ENCODE measurements at regions not wholly inside any gene's neighbourhood (a gene's known extent, or its start where the extent isn't known, plus 50 kb on each side); places are given as distances from the start of the nearest gene placed in this dataset.
A peak's percentile ranks its signal among the peaks of the same experiment; 100 is the strongest.
"Not testable (repeated sequence)": the region's sequence is repeated elsewhere in the genome, so short reads cannot be mapped to it uniquely, and the experiment has no call there.

DNA sequence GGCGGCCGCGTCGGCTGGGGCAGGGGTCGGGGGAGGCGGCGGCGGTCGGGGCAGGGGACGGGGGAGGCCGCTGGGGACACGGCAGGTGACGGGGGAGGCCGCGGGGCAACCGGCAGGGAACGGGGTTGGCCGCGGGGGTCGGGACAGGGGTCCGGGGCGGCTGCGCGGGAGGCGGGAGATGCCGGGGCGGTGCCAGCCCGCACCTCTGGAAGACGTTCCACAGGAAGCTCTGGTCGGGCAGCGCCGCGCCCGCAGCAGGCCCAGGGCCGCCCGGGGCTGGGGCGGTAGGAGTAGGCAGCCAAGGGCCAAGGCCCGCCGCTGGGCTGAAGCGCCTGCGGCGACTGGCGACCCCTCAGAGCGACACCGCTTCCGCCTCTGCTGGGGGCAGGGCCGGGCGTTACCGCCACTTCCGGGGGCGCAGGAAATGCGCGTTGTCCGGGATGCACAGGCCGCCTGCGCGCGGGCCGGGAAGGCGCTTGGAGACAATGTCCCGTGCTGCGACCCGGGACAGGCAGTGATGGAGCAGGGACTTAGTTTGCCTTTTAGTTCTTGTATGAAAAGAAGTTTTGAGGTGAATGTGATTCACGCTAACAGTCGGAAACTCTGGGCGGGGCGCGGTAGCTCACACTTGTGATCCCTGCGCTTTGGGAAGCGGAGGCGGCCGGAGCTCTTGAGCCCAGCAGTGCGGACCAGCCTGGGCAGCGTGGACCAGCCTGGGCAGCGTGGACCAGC is 110.0 kb upstream of the LPCAT1 start:
- DNase-seq = peak; percentile 49

DNA sequence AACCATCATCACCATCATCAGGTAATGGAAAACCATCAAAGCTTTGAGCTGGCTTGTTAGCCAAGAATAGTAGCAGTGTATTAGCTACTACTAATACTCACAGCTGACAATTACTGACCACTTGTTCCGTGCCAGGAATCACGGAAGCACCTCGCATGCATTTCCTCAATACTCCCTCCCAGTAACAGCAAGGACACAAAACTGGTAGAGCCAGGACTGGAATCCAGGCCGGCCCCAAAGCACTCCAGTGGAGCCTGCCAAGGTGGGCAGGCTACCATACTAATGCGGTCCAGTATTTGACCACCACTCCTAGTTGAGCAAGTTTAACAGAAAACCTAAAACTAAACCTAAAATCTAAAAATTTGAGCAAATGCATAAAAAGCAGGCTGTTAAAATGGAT is 107.2 kb upstream of the LPCAT1 start:
- not testable (repeated sequence) for DNase-seq

DNA sequence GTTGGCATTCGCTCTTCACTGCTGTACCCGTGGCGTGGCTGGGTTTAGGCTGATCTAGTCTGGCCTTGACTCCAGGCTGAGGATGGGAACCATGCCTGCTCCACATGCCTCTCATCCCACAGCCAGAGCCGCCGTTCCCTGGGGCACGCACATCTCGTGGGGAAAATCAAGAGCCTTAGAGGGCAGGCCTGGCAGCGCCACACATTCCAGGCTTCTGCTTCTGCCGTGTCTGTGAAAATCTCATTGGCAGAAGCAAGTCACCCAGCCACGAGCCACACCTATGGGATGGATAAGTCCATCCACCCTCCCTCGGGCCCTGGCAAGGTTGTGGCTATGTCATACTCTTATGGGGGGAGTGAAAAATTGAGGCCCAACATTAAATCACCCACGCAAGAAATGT is 102.6 kb upstream of the LPCAT1 start:
- DNase-seq = not testable (repeated sequence)

DNA sequence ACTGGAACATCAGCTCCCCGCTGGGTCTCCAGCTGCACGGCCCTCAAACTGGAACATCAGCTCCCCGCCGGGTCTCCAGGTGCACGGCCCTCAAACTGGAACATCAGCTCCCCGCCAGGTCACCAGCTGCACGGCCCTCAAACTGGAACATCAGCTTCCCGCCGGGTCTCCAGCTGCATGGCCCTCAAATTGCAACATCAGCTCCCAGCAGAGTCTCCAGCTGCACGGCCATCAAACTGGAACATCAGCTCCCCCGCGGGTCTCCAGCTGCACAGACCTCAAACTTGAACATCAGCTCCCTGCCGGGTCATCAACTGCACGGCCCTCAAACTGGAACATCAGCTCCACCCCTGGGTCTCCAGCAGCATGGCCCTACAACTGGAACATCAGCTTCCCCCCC is 95.8 kb upstream of the LPCAT1 start:
- DNase-seq = not testable (repeated sequence)

DNA sequence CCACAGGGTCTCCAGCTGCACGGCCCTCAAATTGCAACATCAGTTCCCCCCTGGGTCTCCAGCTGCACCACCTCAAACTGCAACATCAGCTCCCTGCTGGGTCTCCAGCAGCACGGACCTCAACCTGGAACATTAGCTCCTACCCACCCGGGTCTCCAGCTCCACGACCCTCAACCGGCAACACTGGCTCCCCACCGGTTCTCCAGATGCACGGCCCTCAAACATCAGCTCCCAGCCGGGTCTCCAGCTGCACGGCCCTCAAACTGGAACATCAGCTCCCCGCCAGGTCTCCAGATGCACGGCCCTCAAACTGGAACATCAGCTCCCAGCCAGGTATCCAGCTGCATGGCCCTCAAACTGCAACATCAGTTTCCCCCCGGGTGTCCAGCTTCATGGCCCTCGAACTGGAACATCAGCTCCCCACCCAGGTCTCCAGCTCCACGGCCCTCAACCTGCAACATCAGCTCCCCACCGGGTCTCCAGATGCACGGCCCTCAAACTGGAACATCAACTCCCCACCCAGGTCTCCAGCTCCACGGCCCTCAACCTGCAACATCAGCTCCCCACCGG is 94.6 kb upstream of the LPCAT1 start:
- not testable (repeated sequence) for DNase-seq

DNA sequence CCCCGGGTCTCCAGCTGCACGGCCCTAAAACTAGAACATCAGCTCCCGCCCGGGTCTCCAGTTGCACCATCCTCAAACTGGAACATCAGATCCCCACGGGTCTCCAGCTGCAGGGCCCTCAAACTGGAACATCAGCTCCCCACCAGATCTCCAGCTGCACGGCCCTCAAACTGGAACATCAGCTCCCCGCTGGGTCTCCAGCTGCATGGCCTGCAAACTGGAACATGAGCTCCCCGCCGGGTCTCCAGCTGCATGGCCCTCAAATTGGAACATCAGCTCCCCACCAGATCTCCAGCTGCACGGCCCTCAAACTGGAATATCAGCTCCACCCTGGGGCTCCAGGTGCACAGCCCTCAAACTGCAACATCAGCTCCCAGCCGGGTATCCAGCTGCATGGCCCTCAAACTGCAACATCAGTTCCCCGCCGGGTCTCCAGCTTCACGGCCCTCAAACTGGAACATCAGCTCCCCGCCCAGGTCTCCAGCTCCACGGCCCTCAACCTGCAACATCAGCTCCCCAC is 93.5 kb upstream of the LPCAT1 start:
- not testable (repeated sequence) for DNase-seq

DNA sequence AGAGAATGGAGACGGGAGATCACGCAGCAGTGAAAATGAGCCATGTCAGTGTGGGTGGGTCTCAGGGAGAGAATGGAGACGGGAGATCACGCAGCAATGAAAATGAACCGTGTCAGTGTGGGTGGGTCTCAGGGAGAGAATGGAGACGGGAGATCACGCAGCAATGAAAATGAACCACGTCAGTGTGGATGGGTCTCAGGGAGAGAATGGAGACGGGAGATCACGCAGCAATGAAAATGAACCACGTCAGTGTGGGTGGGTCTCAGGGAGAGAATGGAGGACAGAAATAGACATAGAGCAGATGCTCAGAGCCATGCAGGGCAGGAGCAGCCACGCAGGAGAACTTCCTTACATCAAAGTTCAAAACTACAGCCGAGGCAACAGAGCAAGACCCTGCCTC is 89.8 kb upstream of the LPCAT1 start:
- not testable (repeated sequence) for DNase-seq

DNA sequence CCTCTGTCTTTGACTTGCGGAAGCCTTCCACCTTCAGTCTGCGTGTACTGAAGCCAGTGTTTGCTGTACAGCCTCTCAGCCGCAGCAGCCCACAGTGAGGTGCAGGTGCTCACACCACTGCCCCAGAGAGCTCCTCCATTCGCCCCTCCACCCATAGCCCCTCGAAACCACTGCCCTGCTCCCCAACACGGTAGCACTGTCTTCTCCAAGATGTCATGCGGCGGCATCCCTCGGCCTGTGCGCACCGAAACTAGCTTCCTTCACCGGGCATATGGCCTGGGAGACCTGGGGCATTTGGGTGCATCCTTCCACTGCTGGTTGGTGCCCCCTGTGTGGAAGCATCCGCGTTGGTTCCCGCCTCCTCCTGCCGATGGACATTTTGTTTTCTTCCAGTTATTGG is 86.8 kb upstream of the LPCAT1 start:
- not testable (repeated sequence) for DNase-seq

DNA sequence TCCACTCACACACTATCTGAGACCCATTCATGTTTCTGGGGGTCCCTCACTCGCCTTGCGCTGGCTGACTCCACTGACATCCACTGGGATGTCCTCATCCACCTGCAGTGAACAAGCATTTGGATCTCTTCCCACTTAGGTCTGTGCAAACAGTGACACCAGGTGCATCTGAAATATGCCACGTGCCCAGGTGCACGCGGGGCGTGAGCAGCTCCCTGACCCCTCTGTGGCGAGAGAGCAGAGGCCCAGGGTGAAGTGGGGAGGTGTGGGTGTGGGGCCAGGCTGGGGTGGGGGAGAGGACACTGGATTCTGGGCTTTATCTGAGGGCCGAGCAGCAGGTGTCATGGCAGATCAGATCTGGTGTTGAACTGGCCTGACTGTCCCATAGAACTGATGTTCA is 85.4 kb upstream of the LPCAT1 start:
- DNase-seq = not testable (repeated sequence)

DNA sequence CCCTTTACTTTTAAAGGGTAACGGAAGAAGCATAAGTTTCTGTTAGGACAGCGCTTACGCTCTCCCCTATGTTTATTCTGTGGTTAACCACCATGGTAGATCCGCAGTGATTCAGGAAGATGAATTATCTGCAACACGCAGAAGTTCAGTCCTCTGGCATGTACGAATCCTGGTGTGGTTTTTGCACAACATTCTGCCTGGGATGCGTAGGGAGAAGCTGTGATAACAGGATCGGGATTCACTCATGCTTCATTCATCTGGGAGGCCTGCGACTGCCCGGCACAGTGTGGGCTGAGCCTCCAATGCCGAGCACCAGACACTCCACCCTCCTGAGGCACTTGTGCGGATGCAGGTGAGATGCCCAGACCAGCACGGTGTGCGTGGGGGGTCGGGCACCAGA is 84.6 kb upstream of the LPCAT1 start:
- not testable (repeated sequence) for DNase-seq

DNA sequence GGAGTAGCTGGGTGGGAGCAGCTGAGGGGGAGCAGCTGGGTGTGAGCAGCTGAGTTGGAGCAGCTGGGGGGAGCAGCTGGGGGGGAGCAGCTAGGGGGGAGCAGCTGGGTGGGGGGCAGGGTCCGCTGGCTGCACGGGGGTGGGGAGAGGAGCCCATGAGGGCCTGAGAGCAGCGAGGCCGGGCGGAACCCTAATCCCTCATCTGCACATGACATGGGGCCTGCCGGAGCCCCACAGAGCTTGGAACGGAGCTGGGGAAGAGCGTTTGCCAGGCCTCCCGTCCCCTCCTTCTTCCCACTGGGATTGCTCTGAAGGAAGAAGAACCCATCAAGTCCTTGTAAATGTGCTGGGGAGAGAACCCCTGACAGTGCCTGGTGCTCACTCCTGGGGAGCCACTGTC is 83.2 kb upstream of the LPCAT1 start:
- not testable (repeated sequence) for DNase-seq

DNA sequence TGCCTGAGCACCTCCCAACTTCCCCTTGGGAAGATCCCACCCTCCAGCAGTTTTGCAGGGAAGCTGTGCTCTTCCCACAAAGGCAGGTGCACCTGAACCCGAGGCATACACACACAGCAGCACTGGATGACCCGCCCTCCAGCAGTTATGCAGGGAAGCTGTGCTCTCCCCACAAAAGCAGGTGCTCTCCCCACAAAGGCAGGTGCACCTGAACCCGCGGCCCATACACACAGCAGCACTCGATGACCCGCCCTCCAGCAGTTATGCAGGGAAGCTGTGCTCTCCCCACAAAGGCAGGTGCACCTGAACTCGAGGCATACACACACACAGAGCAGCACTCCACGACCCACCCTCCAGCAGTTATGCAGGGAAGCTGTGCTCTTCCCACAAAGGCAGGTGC is 80.2 kb upstream of the LPCAT1 start:
- DNase-seq = not testable (repeated sequence)

DNA sequence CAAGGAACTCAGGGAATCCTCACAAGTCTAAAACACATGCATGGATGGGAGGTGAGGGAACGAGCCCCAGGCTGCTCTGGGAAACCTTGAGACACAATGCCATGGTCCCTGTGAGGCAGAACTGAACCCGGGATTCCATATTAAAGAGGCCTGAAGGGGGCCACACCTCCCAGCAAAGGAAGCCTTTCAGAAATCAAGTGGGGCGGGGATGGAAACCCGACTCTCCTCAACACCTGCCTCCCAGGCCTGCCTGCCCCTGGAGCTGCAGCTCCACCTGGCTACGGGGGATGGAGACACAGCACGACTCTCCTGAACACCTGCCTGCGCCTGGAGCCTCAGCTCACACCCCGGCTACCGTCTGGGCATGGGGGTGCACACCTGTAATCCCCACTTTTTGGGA is 77.8 kb upstream of the LPCAT1 start:
- DNase-seq = not testable (repeated sequence)

DNA sequence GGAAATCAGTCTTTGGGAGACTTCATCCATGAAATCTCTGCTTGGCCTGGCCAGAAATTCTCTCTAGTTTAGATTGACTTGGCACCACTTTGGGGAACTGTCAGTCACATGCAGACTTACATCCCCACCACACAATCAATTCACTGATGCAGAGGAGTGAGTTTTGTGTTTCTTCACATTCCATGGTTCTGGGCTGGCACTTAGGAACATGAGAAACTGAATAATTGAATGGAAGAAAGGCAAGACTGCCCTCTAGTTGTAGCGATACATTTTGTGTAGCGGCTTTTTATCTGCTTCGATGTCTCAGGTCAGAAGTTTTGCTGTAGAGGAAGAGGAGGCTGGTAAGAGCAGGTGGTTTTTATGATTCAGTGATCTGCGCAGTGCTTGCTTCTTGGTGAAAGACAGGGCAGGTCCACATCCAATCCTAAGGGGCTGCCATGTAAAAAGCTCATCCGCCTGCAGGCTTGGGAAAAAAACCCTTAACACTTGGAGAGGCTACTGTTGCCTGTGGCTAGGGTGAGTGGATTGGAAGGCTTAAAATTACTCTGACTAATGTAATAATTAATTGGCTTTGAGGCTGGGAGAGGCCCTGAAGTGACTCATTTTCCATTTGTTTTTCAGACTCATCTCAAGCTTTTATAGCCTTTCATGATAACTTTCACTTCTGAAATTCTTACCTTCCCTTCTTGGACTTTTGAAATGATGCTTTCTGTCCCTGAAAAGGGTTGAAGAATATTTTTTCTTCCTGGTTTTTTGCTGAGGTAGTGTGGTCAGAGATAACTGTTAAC is 75.4 kb upstream of the LPCAT1 start:
- not testable (repeated sequence) for DNase-seq

DNA sequence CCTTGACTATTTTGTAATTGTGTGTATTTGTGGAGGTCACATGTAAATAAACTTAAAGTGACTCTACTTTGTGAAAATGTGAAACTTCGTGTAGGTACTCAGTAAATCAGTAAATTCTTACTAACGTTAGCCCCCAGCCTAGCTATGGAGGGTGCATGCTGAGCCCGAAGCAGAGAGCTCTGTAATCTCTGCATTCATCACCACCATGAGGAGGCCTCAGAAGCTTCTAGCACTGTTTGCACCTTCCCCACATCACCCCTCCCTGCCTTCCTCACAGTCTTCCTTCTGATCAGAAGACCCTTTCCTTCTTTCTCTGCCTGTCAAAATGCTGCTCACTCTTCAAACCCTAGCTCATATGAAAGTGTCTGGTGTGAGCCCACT is 73.3 kb upstream of the LPCAT1 start:
- not testable (repeated sequence) for DNase-seq

DNA sequence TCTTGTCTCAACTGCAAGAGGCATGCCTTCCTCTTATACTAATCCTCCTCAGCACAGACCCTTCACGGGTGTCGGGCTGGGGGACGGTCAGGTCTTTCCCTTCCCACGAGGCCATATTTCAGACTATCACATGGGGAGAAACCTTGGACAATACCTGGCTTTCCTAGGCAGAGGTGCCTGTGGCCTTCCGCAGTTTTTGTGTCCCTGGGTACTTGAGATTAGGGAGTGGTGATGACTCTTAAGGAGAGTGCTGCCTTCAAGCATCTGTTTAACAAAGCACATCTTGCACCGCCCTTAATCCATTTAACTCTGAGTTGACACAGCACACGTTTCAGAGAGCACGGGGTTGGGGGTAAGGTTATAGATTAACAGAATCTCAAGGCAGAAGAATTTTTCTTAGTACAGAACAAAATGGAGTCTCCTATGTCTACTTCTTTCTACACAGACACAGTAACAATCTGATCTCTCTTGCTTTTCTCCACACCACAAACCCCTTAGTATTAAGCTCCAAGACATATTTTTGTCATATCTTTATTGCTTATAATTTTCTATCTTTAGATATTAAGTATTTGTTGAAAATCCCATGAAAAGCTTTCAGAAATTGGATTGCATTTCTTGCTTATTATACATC is 72.8 kb upstream of the LPCAT1 start:
- DNase-seq = not testable (repeated sequence)

DNA sequence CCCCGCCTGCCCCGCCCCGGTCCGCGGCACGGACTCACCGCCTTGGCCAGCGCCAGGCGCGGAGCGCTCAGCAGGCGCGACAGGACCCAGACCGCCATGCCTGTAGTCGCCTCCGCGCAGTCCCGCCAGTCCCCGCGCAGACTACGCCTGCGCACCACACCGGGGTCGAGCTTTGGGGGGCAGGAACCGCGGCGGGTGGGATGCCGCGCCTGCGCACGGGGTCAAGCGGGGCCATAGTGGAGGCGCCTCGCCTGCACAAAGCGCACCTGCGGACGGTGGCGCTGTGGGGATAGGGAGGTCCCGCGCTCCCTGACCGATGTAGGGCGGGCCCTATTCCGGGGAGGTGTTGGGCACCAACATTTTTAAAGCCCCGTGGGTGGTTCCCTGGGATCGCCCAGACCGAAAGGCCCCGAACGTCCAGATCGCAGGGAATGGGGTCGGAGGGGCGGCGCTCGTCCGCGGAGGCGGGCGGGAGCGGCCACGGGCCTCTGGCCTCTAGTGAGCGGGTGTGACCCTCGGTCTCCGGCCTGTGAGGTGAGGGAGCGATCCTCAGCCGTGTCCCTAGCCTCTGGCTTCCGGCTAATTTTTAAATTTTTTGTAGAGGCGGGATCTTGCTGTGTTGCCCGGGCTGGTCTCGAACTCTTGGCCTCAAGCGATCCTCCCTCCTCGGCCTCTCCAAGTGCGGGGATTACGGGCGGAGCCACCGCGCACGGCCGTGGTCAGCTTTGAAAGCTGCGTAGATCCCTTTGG is 70.8 kb upstream of the LPCAT1 start:
- peak; percentile 53 for DNase-seq

DNA sequence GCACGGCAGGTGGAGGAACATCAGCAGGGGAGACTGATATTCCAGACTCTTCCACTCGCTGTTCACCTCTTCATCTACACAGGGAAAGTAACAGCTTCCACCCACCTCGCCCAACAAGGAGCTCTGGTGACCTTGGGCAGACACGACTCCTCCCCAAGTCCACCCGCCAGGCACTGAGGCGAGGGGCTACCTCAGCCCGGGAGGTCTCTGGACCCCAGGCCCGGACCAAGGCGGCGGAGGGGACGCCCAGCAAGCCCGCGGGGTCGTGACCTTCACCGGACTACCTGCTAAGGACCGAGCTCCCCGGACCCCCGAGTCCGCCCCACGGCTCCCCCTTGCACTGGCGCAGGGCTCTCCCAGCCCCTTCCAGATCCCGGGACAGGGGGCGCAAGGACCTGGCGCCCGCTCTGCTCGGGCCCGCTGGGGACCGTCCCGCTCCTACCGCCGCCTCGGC is 70.2 kb upstream of the LPCAT1 start:
- DNase-seq = no peak

DNA sequence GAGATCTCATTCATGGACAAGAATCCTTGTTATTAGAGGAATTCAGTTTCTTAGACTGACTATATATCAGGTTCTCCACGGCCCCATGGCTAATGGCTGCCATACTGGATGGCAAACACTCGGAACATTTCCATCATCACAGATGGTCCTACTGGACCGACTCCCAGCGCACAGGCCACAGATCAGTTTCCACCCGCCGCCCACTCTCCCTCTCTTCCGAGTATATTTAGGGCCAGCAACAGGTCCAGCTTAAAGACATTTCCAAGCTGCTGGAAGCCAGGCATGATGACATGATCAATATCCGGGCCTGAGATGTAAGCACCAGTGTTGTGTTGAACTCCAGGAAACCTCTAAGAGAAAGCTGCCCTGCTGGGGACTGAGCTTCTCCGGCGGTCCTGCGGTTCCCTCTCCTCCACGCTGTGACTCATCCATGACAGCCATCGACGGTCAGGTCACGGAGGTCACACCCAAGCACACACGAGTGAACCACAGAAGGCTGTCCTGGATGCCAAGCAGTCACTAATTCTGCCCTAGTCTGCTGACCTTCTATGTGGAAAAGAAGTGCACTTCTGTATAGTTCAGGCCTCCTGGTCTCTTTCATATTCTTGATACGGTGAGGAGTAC is 64.4 kb upstream of the LPCAT1 start:
- DNase-seq = not testable (repeated sequence)

DNA sequence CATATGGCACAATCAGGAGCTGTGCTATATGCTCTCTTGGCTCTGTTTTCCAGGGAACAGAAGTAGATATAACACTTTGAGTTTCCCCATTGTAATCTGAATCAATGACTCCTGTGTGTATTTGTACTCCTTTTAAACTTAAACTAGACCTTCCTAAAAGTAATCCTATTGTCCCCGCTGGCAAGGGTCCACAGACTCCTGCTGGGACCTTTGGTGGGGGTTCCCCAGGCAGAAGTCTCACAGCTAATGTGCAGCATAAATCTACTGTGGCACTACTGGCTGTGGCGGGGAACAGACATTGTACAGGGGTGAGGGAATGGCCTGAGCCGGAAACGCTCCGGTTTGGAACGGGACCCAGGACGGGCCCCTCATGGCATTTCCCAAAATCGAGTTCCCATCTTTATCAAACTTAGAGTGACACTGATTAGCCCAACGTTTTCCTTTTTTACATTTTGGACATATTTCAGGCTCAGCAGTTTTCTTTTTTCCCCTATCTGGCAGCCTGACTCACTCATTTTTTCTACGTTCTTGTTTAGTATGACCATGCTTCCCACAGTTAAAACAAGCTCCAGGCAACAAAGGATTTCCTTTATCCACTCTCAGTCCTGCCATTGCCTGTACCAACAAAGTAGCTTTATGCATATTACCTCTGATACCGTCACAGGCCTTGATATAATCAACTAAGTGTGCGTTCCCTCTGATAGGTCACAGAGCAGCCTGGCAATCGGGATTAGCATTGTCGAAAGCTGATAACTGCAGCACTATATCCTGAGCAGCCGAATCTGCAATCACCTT is 59.5 kb upstream of the LPCAT1 start:
- not testable (repeated sequence) for DNase-seq

DNA sequence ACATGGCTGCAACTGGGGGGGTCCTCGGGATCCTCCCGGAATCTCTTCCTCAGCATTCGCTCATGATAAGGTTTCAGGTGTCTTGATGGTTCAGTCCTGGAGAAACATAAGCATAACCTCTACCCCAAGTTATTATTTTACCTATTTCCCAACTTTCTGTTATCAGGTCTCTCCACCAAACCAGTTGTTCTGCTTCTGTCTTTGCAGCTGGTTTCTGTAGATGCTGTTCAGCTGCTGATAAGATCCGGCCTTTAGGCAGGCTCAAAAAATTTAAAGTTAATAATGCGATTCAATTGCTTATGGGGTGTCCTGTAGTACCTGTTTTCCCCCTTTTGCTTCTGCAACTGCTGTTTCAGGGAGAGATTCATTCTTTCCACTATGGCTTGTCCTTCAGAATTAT is 55.6 kb upstream of the LPCAT1 start:
- not testable (repeated sequence) for DNase-seq
